HFF-Myc (cell line): ENCODE measurements at regions not wholly inside any gene's neighbourhood (a gene's known extent, or its start where the extent isn't known, plus 50 kb on each side); places are given as distances from the start of the nearest gene placed in this dataset.

ENCODE experiments used
- DNase-seq: peaks from one replicate; pipeline ENCODE4 v3.0.0-alpha.2; 2011; ENCODE audit warnings: low read depth; ENCODE audit errors: extremely low read depth
- H3K4me3 ChIP-seq: replicated peaks from 2 replicates; pipeline ENCODE4 v1.5.1; 2011; ENCODE audit warnings: low read depth, mild to moderate bottlenecking, control low read depth, low read length
- TF ChIP-seq, protein P1 (sequence below): IDR thresholded peaks from 2 replicates; pipeline ENCODE4 v1.5.1; 2012; ENCODE audit warnings: mild to moderate bottlenecking, low read depth, low read length, control low read depth; ENCODE audit errors: missing control alignments

DNA sequence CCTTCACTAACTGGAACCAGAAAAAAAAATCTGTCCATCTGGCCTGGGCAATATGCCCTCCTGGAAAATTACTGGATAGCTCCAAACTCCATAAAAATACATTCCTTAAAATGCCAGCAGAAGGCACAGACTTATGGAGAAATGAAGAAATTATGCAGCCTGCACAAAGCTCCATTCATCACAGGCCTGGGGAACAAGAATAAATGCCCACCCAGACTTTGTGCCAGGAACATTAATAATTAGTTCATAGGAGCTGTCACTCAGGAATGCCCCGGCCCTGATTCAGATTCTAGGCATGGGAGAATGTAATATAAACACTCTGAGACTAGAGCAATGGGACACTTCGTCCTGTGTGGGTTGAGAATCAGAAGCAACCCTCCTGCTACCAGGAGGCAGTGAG is 199.3 kb downstream of the OTOR start:
- DNase-seq: no peak
- no peak overlapping the region for H3K4me3 ChIP-seq
- TF ChIP-seq, protein P1, sequence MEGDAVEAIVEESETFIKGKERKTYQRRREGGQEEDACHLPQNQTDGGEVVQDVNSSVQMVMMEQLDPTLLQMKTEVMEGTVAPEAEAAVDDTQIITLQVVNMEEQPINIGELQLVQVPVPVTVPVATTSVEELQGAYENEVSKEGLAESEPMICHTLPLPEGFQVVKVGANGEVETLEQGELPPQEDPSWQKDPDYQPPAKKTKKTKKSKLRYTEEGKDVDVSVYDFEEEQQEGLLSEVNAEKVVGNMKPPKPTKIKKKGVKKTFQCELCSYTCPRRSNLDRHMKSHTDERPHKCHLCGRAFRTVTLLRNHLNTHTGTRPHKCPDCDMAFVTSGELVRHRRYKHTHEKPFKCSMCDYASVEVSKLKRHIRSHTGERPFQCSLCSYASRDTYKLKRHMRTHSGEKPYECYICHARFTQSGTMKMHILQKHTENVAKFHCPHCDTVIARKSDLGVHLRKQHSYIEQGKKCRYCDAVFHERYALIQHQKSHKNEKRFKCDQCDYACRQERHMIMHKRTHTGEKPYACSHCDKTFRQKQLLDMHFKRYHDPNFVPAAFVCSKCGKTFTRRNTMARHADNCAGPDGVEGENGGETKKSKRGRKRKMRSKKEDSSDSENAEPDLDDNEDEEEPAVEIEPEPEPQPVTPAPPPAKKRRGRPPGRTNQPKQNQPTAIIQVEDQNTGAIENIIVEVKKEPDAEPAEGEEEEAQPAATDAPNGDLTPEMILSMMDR: no peak

- no peak for DNase-seq
- TF ChIP-seq, protein P1: no peak
Observed at GRCh38 chr20:16951876-16952275, 203.7 kb downstream of the OTOR start.

DNA sequence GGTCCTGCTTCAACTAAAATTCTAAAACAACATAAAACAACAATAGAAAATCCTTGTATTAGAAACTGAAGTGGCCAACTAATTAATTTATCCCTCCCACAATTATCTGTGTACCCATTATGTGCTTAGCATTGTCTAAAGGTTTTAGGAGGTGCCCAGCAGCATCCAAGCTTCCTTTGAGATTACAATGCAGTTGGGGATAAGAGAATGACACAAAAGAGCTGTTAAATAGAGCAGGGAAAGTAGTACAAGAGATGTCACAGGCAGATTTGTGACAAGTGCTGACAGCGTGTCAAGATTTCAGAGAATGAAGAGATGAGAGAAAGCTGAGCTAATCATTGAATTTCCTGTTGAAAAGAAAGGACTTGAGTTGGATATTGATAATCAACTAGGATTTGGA is 204.8 kb downstream of the OTOR start:
- H3K4me3 ChIP-seq: no peak overlapping the region
- no peak for DNase-seq

More at GRCh38 chr20:16951876-16952275, 203.7 kb downstream of the OTOR start:
- no peak overlapping the region for H3K4me3 ChIP-seq

DNA sequence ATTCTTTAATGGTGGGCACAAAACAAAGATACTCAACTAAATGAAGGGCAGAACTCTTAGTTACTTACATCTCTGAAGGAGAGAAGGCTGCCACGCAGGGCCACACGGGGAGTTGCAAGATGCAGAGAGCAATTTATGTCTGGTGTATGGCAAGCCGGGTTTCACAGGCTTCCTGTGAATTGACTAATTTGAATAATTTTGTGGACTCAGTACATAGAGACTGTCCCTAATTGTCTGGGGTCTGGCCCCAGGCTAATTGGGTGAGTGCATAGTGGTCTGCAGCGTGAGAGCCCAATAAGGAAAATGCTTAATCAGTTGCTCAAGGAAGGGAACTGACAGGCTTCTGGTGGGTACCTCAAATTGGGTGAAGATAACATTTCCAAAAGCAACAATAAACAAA is 205.7 kb downstream of the OTOR start:
- DNase-seq: no peak
- TF ChIP-seq, protein P1: no peak
- H3K4me3 ChIP-seq: no peak overlapping the region

More for the DNA sequence above, 204.8 kb downstream of the OTOR start:
- TF ChIP-seq, protein P1: no peak

- TF ChIP-seq, protein P1: no peak
Observed at GRCh38 chr20:16955462-16955861, 207.3 kb downstream of the OTOR start.

DNA sequence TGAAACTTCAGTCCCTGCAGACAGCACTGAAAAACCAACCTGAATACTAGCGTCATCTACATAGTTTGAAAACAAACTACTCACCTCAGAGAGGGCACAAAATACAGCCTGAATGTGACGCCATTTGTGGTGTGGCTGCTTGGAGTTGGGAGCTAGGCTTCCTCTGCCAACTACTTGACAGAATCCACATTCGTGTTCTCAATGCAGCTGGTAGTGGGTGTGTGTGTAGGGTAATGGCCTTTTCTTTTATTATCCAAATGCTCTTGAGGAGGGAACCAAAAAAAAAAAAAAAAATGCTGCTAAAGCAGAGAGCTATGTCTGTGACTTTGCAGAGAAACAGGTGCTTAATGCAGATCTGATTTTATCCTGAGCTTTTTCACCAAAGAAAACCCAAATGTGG is 207.8 kb downstream of the OTOR start:
- TF ChIP-seq, protein P1: no peak
- no peak for DNase-seq

More at GRCh38 chr20:16955462-16955861, 207.3 kb downstream of the OTOR start:
- H3K4me3 ChIP-seq: no peak overlapping the region
- no peak for DNase-seq

DNA sequence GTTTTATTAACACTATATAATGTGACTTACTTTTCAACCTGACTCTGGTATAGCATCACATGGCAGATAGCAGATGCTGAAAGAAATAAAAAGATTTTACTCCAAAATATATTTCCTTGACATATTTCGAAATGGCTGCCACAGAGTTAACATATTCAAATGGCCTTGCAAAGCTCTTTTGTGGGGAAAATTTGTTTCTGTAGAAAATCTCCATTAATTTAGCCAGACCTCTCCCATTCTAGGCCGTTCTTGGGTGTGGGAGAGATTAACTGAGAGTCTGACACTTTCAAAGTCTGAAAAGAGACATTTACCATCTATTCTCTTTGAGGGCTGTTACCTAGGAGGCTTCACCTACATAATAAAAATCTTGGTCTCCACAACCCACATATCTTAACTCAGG is 217.2 kb downstream of the OTOR start:
- TF ChIP-seq, protein P1: no peak
- H3K4me3 ChIP-seq: no peak overlapping the region
- no peak for DNase-seq

More for the DNA sequence above, 207.8 kb downstream of the OTOR start:
- no peak overlapping the region for H3K4me3 ChIP-seq
